Inflammatory macrophage treated with lipopolysaccharide for 4 hours (primary cell): ENCODE measurements at regions not wholly inside any gene's neighbourhood (a gene's known extent, or its start where the extent isn't known, plus 50 kb on each side); places are given as distances from the start of the nearest gene placed in this dataset.
"Not testable (repeated sequence)": the region's sequence is repeated elsewhere in the genome, so short reads cannot be mapped to it uniquely, and the experiment has no call there.

Source experiments
- DNase-seq: peaks from one replicate; pipeline ENCODE4 v3.0.0-alpha.2; 2020

- DNase-seq, result no peak
Measured at GRCh38 chr6:141969201-141969600, 163.5 kb upstream of the GJE1 start.

GRCh38 chr6:141968632-141969031 is 164.1 kb upstream of the GJE1 start:
- DNase-seq, result no peak

GRCh38 chr6:141965016-141965545 is 167.6 kb upstream of the GJE1 start:
- DNase-seq, result no peak

- DNase-seq, result no peak
Measured at GRCh38 chr6:141963543-141964295, 169.0 kb upstream of the GJE1 start.

- no peak for DNase-seq
Measured at GRCh38 chr6:141957271-141957670, 175.5 kb upstream of the GJE1 start.

- no peak for DNase-seq
Measured at GRCh38 chr6:141956868-141957267, 175.9 kb upstream of the GJE1 start.

- DNase-seq, result no peak
Measured at GRCh38 chr6:141956046-141956761, 176.5 kb upstream of the GJE1 start.

GRCh38 chr6:141953072-141953471 is 179.7 kb upstream of the GJE1 start:
- DNase-seq, result no peak

GRCh38 chr6:141946502-141946901 is 186.2 kb upstream of the GJE1 start:
- DNase-seq, result no peak

GRCh38 chr6:141938664-141939063 is 194.1 kb upstream of the GJE1 start:
- no peak for DNase-seq

- no peak for DNase-seq
Measured at GRCh38 chr6:141932685-141933084, 200.0 kb upstream of the GJE1 start.

- not testable (repeated sequence) for DNase-seq
Measured at GRCh38 chr6:141926200-141926900, 206.4 kb upstream of the GJE1 start.

- no peak for DNase-seq
Measured at GRCh38 chr6:141925001-141925400, 207.7 kb upstream of the GJE1 start.

GRCh38 chr6:141922898-141923297 is 209.8 kb upstream of the GJE1 start:
- no peak for DNase-seq

GRCh38 chr6:141916682-141917505 is 215.8 kb upstream of the GJE1 start:
- not testable (repeated sequence) for DNase-seq

- DNase-seq, result no peak
Measured at GRCh38 chr6:141914646-141915045, 218.1 kb upstream of the GJE1 start.

- no peak for DNase-seq
Measured at GRCh38 chr6:141906569-141907080, 226.1 kb upstream of the GJE1 start.

- no peak for DNase-seq
Measured at GRCh38 chr6:141890661-141891060, 242.1 kb upstream of the GJE1 start.

- no peak for DNase-seq
Measured at GRCh38 chr6:141884850-141885249, 247.9 kb upstream of the GJE1 start.

GRCh38 chr6:141878686-141879085 is 254.0 kb upstream of the GJE1 start:
- DNase-seq, result no peak

- DNase-seq, result no peak
Measured at GRCh38 chr6:141877275-141877983, 255.3 kb upstream of the GJE1 start.
